ENCODE measurements at regions not wholly inside any gene's neighbourhood (a gene's known extent, or its start where the extent isn't known, plus 50 kb on each side); places are given as distances from the start of the nearest gene placed in this dataset.

GRCh38 chr4:35252071-35252470 is 992.2 kb downstream of the ARAP2 start:
- no peak for DNase-seq

GRCh38 chr4:35252866-35253265 is 991.4 kb downstream of the ARAP2 start:
- no peak for DNase-seq

- DNase-seq: no peak
Measured at GRCh38 chr4:35253331-35253730, 991.0 kb downstream of the ARAP2 start.

GRCh38 chr4:35286434-35286833 is 957.9 kb downstream of the ARAP2 start:
- no peak for DNase-seq

- no peak for DNase-seq
Measured at GRCh38 chr4:35300996-35301774, 943.1 kb downstream of the ARAP2 start.

- DNase-seq: no peak
Measured at GRCh38 chr4:35315419-35315818, 928.9 kb downstream of the ARAP2 start.

GRCh38 chr4:35325908-35326453 is 918.3 kb downstream of the ARAP2 start:
- no peak for DNase-seq

GRCh38 chr4:35342833-35343232 is 901.5 kb downstream of the ARAP2 start:
- no peak for DNase-seq

- no peak for DNase-seq
Measured at GRCh38 chr4:35347276-35347675, 897.0 kb downstream of the ARAP2 start.

GRCh38 chr4:35358001-35358584 is 886.2 kb downstream of the ARAP2 start:
- no peak for DNase-seq

- no peak for DNase-seq
Measured at GRCh38 chr4:35364321-35364870, 879.9 kb downstream of the ARAP2 start.

GRCh38 chr4:35365186-35365585 is 879.1 kb downstream of the ARAP2 start:
- DNase-seq: no peak

GRCh38 chr4:35399912-35400311 is 844.4 kb downstream of the ARAP2 start:
- no peak for DNase-seq

GRCh38 chr4:35423104-35423503 is 821.2 kb downstream of the ARAP2 start:
- no peak for DNase-seq

GRCh38 chr4:35447474-35447873 is 796.8 kb downstream of the ARAP2 start:
- DNase-seq: no peak

- no peak for DNase-seq
Measured at GRCh38 chr4:35459045-35459444, 785.3 kb downstream of the ARAP2 start.

- no peak for DNase-seq
Measured at GRCh38 chr4:35461931-35462659, 782.2 kb downstream of the ARAP2 start.

- no peak for DNase-seq
Measured at GRCh38 chr4:35463251-35463952, 780.9 kb downstream of the ARAP2 start.

- DNase-seq: no peak
Measured at GRCh38 chr4:35464964-35465528, 779.3 kb downstream of the ARAP2 start.

- no peak for DNase-seq
Measured at GRCh38 chr4:35491093-35491492, 753.2 kb downstream of the ARAP2 start.

- DNase-seq: no peak
Measured at GRCh38 chr4:35493977-35494376, 750.3 kb downstream of the ARAP2 start.

- DNase-seq: no peak
Measured at GRCh38 chr4:35494955-35495354, 749.4 kb downstream of the ARAP2 start.

Data from activated CD4-positive, CD25-positive, alpha-beta regulatory T cell (primary cell).